C4-2B (cell line): ENCODE measurements at regions not wholly inside any gene's neighbourhood (a gene's known extent, or its start where the extent isn't known, plus 50 kb on each side); places are given as distances from the start of the nearest gene placed in this dataset.

Source experiments
- H3K27ac ChIP-seq: fragments of 450-650 bp; 2 replicates; pipeline ENCODE4 v1.5.1; 2017
- CTCF ChIP-seq: fragments of 450-650 bp; conservative IDR thresholded peaks from 2 replicates; pipeline ENCODE4 v1.5.1; 2017; ENCODE audit warnings: mild to moderate bottlenecking
- ZFX ChIP-seq: fragments of 450-650 bp; IDR thresholded peaks from 2 replicates; pipeline ENCODE4 v1.6.1; 2017

GRCh38 chr4:138826322-138826721, 189.3 kb upstream of the NOCT start:
- H3K27ac ChIP-seq, result no peak overlapping the region
- TF ChIP-seq CTCF, result no peak
- no peak for TF ChIP-seq ZFX

- TF ChIP-seq ZFX, result no peak
- no peak for TF ChIP-seq CTCF
- H3K27ac ChIP-seq, result no peak overlapping the region
Observed at GRCh38 chr4:138821331-138821730, 194.2 kb upstream of the NOCT start.

GRCh38 chr4:138816875-138817274, 198.7 kb upstream of the NOCT start:
- H3K27ac ChIP-seq, result no peak overlapping the region
- TF ChIP-seq CTCF (no peak), ZFX (no peak)

GRCh38 chr4:138815811-138816210, 199.8 kb upstream of the NOCT start:
- TF ChIP-seq ZFX, result no peak
- no peak for TF ChIP-seq CTCF
- no peak overlapping the region for H3K27ac ChIP-seq

GRCh38 chr4:138805736-138806135, 209.8 kb upstream of the NOCT start:
- no peak overlapping the region for H3K27ac ChIP-seq
- TF ChIP-seq CTCF (no peak), ZFX (no peak)

GRCh38 chr4:138804711-138805110, 210.9 kb upstream of the NOCT start:
- TF ChIP-seq ZFX (no peak), CTCF (no peak)
- H3K27ac ChIP-seq, result no peak overlapping the region

GRCh38 chr4:138803051-138803450, 212.5 kb upstream of the NOCT start:
- no peak overlapping the region for H3K27ac ChIP-seq
- TF ChIP-seq ZFX, result no peak
- no peak for TF ChIP-seq CTCF
